G401 (cell line): ENCODE measurements at regions not wholly inside any gene's neighbourhood (a gene's known extent, or its start where the extent isn't known, plus 50 kb on each side); places are given as distances from the start of the nearest gene placed in this dataset.
A peak's percentile ranks its signal among the peaks of the same experiment; 100 is the strongest.
"Not testable (repeated sequence)": the region's sequence is repeated elsewhere in the genome, so short reads cannot be mapped to it uniquely, and the experiment has no call there.

Experiments
- DNase-seq: peaks from one replicate; pipeline ENCODE4 v3.0.0-alpha.2; 2015; ENCODE audit warnings: low spot score
- in situ Hi-C: cut with HindIII; loops from 2 replicates; pipeline ENCODE4 v1.10.0; 2016; ENCODE audit warnings: low sequenced_read_pairs, mixed read lengths

DNA sequence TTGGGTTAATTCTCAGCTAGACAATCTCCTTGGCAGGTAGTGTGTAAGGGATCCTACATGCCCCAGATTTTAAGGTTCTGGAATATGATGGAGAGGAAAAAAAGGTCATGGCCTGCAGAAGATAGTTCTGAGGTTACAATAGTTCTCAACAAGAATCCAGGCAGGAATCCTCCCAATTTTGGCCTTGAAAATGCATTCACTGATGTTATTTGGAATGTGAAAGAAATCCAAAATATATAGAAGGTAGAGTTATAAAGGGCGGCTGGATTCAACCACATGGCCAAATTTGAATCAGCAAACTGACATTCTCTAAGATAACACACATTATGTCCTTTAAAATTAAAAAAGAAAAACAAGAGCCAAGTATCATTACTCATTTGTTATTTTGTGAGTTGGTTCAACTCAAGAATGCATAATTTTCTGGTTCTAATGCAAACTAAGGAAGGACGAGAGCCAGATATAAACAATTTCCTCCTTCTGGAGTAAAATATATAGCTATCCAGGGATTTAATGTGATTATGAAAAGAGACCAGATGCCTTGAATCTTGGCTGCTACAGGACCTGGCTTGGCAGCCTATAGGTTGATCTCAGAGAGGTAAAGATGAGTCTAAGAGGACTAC, 177.0 kb upstream of the G2E3 start:
- DNase-seq = no peak
- in situ Hi-C loops = no loop called here

DNA sequence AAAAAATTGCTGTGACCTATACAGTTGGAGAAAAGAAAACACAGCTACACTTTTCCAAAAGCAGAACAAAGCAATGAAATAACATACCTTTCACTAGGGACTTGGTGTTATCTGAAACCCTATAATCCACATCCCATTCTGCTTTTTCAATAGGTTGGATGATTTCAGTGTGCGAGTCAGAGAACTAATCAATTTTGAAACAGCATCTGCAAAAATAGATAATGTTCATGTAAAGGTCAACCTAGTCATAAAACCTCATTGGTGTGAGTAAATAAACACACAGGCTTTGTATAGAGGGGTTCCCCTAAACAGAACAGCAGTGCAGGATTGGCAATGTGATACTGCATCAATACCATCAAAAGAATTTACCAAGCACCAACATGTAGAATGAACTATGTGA, 173.0 kb upstream of the G2E3 start:
- DNase-seq = no peak
- in situ Hi-C loops = no loop called here

DNA sequence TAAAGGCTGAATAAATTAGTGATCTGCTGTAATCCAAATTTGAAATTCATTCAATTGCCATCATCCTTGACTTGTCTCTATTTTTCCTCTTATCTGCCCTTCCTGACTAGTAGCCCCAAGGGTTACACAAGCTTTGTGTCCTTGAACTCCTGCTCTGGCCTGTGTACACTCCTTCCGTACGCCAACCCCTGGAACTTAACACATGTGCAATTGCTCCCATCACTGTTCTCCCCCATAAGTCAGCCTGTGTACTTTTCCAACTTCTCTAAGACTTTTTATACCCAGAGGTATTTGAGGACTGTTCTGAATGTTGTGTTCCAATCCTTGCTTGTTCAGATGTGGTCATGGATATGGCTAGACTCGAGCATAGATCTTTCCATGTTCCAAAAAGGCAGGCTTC, 171.1 kb upstream of the G2E3 start:
- in situ Hi-C loops = no loop called here
- no peak for DNase-seq

DNA sequence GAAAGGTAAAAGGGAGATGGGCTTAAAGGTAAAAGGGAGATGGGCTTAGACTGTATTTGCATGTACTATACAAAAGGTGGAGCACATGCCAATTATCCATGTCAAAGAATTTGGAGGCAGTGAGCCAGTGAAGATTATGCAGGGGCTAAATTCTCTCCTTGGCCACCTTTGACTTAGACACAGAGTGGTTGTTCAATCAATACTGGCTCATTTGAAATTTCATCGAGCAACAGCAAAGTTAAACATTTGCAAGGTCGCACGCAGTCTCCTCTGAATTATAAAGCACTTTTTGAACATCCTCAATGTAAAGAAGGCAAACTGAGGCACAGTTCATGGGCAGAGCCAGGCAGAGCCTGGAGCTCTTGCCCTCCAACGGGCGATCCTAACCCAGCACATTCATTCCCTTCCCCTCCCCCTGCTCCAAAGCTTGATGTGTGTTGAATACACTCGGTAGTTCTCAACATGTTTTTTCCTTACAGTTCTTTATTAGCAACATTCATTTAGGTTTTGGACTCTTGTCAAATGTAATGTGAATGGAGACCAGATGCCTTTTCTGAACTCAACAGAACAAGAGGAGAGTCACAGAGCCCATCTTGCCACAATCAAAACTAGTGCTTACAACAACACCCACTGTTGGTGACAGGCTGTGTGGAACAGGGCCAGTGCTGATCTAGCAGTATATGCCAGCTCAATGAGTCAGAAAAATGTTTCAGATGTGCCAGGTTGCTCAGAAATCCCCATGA, 169.7 kb upstream of the G2E3 start:
- in situ Hi-C loops = no loop called here
- peak; percentile 6 for DNase-seq

DNA sequence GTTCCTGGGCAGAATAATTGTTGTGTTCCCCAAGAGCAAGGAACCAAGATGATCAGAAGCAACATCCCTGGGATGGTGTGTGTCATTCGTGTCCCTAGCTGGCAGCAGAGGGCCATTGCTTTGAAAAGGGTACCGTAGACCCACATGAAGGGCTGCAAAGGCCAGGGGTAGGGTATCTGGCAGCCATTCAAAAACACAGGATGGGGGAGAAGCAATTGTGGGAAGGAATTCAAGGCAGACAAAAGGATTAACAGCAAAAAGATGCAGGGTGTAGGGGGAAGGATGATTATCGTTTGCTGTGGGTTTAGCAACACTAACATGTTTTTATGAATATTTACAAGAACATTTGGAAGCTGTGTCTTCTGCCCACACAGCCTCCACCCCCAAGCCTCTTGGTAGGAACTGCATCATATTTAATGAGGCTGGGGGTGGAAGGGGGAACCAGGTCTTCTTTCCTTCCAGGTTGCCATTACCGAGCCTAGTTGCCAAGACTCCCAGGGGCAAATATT, 169.0 kb upstream of the G2E3 start:
- DNase-seq = no peak
- in situ Hi-C loops = no loop called here

DNA sequence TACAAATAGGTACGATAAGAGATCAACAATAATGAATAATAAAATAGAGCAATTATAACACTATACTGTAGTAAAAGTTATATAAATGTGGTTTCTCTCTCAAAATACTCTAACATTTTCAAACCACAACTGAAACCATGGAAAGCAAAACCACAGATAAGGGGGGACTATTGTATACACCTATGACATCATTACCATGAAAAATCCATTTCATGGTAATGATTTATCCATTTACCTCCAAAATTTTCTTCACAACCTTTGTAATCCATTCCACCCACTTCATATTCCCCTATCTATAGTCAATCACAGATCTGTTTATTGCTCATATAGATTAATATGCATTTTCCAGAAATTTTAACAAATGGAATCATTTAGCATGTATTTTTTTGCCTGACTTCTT, 163.9 kb upstream of the G2E3 start:
- no peak for DNase-seq
- in situ Hi-C loops = no loop called here

DNA sequence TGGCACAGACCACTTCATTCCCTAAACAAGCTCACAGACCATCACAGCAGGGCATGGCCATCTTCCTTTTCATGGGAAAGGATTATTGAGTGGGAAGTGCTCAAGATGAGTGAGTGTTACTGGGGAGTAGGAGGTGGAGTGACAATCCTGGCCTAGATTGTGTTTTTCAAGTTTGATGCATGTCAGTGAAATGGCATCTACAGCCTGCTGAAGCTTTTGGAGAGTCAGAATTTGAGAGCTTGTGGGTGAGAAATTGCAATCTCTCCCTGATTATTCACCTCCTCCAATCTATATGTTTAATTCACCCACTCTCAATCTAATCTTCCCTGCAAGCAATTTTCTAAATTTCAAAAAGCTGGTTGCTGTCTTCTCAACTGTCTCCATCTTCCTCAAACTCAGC, 156.1 kb upstream of the G2E3 start:
- no peak for DNase-seq
- in situ Hi-C loops = no loop called here

DNA sequence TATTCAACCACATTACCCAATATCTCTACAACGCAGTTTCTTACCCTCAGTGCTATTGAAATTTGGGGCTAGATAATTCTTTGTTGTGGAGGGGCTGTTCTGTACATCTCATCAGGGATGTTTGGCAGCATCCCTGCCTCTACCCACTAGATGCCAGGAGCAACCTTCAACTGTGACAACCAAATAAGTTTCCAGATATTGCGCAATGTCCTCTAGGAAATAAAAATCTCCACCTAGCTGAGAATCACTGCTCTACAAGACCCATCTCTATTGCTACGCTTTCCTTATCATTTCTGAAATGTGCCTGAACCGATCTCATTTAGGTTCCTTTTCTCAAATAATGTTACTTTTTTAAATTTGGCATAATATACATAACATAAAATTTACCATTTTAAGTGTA, 155.2 kb upstream of the G2E3 start:
- in situ Hi-C loops = no loop called here
- no peak for DNase-seq

DNA sequence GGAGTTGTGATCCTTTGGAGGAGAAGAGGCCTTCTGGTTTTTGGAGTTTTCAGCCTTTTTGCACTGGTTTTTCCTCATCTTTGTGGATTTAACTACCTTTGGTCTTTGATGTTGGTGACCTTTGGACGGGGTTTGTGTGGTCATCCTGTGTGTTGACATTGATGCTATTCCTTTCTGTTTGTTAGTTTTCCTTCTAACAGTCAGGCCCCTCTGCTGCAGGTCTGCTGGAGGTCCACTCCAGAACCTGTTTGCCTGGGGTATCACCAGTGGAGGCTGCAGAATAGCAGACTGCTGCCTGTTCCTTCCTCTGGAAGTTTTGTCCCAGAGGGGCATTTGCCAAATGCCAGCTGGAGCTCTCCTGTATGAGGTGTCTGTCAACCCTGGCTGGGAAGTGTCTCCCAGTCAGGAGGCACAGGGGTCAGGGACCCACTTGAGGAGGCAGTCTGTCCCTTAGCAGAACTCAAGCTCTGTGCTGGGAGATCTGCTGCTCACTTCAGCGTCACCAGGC, 149.4 kb upstream of the G2E3 start:
- DNase-seq, in situ Hi-C loops: not testable (repeated sequence)

DNA sequence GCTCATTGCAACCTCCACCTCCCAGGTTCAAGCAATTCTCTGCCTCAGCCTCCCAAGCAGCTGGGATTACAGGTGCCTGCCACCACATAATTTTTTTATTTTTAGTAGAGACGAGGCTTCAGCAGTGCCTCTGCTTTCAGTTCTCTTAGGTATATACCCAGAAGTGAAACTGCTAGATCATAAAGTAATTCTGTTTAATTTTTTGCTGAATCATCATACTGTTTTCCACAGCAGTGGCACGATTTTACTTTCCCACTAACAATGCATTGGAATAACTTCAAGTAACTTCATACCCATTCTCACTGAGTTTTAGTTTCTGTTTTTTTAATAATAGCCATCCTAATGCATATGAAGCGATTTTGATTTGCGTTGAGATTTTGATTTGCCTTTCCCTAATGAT, 148.0 kb upstream of the G2E3 start:
- in situ Hi-C loops = no loop called here
- DNase-seq = no peak

DNA sequence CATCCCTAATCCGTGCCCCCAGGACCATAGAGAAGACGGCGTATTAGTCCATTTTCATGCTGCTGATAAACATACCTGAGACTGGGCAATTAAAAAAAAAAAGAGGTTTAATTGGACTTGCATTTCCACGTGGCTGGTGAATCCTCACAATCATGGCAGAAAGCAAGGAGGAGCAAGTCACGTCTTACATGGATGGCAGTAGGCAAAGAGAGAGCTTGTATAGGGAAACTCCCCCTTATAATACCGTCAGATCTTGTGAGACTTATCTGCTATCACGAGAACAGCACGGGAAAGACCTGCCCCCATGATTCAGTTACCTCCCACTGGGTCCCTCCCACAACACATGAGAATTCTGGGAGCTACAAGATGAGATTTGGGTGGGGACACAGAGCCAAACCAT, 145.8 kb upstream of the G2E3 start:
- DNase-seq, in situ Hi-C loops: not testable (repeated sequence)

DNA sequence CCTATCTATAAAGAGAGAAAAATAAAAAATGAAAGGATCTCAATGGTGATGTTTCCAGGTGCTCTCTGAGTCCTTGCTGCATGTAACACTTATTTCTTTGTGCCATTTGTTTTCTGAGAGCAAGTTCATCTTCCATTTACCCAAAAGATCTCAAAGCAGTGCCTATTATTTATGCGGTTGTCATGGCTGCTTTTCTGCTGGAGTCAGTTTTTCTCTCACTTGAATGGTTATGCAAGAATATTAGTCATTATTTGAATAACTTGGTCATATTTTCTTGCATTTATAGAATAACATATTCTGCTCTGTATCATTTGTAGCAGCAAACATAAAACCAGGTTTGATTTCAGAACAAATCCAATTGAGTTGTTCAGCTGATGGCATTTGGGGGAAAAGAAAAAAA, 141.8 kb upstream of the G2E3 start:
- no peak for DNase-seq
- in situ Hi-C loops = no loop called here

DNA sequence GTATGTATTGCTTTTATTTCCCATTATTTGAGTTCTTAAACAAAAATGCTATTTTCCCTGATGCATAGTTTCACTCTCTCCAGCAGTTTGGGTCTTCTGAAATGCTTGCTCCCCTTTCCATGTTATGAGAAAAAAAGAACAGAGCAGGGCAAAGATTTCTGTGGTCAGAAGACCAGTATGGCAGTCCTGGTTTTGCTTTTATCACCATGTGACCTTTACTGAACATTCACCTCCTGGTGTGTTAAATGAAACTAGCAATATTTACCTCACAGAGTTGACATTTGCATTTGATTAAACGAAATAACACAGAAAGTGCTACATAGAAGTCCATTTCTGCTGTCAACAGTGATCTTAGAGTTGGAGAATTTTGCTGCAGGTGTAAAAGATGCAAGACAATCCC, 141.0 kb upstream of the G2E3 start:
- in situ Hi-C loops = no loop called here
- no peak for DNase-seq

DNA sequence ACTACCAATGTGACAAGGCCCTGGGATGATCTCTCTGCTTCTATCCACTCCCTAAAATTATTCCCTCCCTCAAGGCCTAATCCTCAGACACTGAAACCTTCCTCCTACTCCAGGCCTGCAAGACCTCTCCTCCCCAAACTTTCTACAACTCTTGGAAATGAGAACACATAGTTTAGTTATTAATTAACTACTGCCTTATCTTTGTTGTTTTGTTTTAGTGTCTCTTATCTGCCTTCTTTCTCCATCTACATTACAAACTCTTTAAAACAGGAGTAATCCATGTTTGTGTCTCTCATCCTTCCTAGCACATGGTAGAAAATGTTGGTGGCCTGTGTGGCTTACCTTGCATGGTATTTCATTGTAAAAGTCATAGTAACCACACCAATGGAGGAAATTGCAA, 139.9 kb upstream of the G2E3 start:
- in situ Hi-C loops = no loop called here

DNA sequence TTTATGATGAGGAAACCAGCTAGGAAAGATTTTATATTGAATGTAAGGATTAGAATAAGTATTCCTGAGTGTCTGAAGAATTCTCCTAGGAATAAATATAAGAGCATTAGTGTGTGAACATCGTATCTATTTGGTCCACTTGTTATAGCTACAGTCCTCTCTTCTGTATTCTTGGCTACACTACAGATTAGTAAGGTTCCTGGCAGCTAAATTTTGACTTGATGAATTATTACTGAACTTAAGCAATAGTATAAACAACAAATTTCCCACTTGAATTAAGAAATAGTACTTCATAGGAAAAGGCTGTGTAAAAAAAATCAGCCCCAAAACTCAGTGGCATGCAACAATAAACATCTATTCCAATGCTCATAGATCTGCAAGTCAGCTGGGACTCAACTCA, 138.4 kb upstream of the G2E3 start:
- in situ Hi-C loops = no loop called here

More for the DNA sequence above, 139.9 kb upstream of the G2E3 start:
- DNase-seq = no peak

DNA sequence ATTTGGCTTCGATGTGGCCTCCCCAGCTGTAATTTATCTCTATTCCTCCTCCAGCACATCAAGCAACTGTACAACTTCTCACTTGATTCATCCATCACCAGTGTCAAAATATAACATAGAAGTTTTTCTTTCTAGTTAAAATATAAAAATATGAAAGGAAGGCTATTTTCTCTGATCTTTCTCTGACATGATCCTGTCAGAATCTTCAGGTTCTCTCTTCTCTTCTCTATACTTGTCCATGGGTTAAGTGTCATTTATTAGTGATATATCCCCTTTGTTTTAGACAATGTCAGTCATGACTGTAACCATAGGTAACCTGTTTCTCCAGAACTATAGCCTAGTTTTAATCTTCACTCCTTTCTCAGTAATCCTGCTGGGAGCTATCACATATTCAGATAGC, 132.5 kb upstream of the G2E3 start:
- no peak for DNase-seq
- in situ Hi-C loops = no loop called here

More for the DNA sequence above, 138.4 kb upstream of the G2E3 start:
- no peak for DNase-seq

DNA sequence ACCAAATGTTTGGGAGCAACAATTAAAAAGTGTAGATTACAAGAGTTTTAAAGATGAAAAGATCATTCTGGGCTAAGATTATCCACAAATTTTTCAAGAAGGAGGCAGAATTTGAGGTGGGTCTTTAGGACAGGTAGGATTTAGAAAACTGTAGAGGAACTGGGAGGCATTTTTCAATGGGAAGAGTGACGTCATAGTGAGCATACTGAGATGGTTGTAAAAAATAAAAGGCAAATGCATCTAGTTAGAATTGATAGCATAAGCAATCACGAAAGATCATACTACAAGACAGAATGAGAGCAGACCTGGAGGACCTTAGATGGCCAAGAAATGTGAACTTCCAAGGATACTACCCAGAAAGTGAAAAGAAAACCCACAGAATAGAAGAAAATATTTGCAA, 131.6 kb upstream of the G2E3 start:
- no peak for DNase-seq
- in situ Hi-C loops = no loop called here

DNA sequence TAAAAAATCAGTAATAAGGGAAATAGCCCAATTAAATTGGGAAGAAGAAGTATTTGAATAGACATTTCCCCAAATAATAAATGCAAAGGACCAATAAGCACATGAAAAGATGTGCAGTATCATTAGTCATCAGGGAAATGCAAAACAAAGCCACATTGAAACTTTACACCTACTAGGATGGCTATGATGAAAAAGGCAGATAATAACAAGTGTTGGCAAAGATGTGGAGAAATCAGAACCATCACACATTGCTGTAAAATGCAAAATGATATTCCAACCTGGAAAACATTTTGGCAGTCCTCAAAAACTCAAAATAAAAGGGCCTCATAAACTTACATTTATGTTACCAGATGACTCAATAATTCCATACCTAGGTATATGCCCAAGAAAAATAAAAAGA, 131.1 kb upstream of the G2E3 start:
- in situ Hi-C loops = no loop called here
- DNase-seq = no peak

DNA sequence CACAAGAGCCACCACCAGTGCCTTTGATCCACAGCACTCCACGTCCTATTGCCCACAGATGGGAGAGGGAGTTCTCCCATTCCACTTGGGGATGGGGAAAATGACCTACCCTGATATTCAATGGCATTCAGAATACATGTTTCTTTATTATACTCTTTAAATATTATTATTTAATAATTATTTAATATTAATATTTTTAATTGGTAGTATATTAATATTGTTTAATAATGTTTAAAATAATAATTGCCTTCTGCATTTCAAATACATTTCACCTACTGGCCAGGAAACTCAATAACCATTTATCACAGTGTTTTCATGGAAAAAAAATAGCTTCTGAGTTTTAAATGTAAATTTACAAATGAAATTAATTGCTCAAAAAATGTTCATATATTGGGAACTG, 127.4 kb upstream of the G2E3 start:
- in situ Hi-C loops = no loop called here
- DNase-seq = no peak

DNA sequence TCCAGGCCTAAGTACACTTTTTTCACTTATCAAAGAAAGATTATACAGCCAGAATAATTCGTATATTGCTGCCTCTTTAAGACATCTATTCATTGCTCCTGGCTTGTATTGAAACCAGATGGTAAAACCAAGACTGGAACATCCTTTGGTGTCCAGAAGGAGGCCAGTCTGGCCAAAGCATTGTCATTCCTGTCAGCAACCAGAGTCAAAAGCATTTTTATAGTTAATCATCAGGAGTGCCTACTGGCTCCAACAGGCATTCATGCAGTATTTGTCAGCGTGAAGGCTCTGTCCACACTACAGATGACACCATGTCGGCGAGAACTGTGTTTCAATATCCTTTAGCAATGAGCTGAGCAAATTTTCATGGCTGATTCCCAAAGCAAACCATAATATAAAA, 118.0 kb upstream of the G2E3 start:
- DNase-seq = peak; percentile 36
- in situ Hi-C loops = no loop called here
